Loucy (cell line): ENCODE measurements at regions not wholly inside any gene's neighbourhood (a gene's known extent, or its start where the extent isn't known, plus 50 kb on each side); places are given as distances from the start of the nearest gene placed in this dataset.
A peak's percentile ranks its signal among the peaks of the same experiment; 100 is the strongest.

ENCODE experiments used
- H2AFZ ChIP-seq: fragments of 200-600 bp; sonication (generic); 2 replicates; pipeline ENCODE4 v1.6.0; 2016; ENCODE audit warnings: antibody characterized with exemption, mild to moderate bottlenecking, low read length, moderate library complexity
- H3F3A ChIP-seq: fragments of 200-600 bp; 2 replicates; pipeline ENCODE4 v1.6.0; 2016; ENCODE audit warnings: antibody characterized with exemption, low read depth, mild to moderate bottlenecking
- H3K27me3 ChIP-seq: fragments of 200-600 bp; sonication (generic); 2 replicates; pipeline ENCODE4 v1.6.1; 2014; ENCODE audit warnings: low read length, mild to moderate bottlenecking; ENCODE audit not compliant: insufficient read depth, poor library complexity, severe bottlenecking
- H3K36me3 ChIP-seq: fragments of 200-600 bp; sonication (generic); 2 replicates; pipeline ENCODE4 v1.6.1; 2016; ENCODE audit warnings: low read length; ENCODE audit not compliant: insufficient read depth
- H3K4me1 ChIP-seq: fragments of 200-600 bp; sonication (generic); 2 replicates; pipeline ENCODE4 v1.5.1; 2014; ENCODE audit warnings: low read length, mild to moderate bottlenecking; ENCODE audit not compliant: insufficient read depth, poor library complexity, severe bottlenecking
- H3K4me2 ChIP-seq: fragments of 200-600 bp; sonication (generic); 2 replicates; pipeline ENCODE4 v1.6.0; 2014; ENCODE audit warnings: antibody characterized with exemption, low read length, low read depth, mild to moderate bottlenecking; ENCODE audit not compliant: poor library complexity, severe bottlenecking
- H3K4me3 ChIP-seq: fragments of 200-600 bp; sonication (generic); 2 replicates; pipeline ENCODE4 v1.5.1; 2014; ENCODE audit warnings: low read length, mild to moderate bottlenecking, mixed read lengths; ENCODE audit not compliant: poor library complexity, severe bottlenecking
- H3K79me2 ChIP-seq: fragments of 200-600 bp; sonication (generic); 2 replicates; pipeline ENCODE4 v1.6.1; 2014; ENCODE audit warnings: low read length; ENCODE audit not compliant: insufficient read depth
- H3K9ac ChIP-seq: fragments of 200-600 bp; sonication (generic); 2 replicates; pipeline ENCODE4 v1.6.0; 2014; ENCODE audit warnings: mild to moderate bottlenecking, low read depth, low read length, moderate library complexity; ENCODE audit not compliant: poor library complexity, severe bottlenecking
- H3K9me2 ChIP-seq: fragments of 200-600 bp; sonication (generic); replicated peaks from 2 replicates; pipeline ENCODE4 v1.6.1; 2016; ENCODE audit warnings: low read depth, low read length, mixed read lengths
- H3K9me3 ChIP-seq: fragments of 200-600 bp; sonication (generic); 2 replicates; pipeline ENCODE4 v1.6.1; 2014; ENCODE audit warnings: mild to moderate bottlenecking, antibody characterized with exemption, low read length, low read depth; ENCODE audit not compliant: insufficient read depth
- H4K20me1 ChIP-seq: fragments of 200-600 bp; sonication (generic); 2 replicates; pipeline ENCODE4 v1.6.0; 2014; ENCODE audit warnings: antibody characterized with exemption, low read length, mild to moderate bottlenecking; ENCODE audit not compliant: insufficient read depth, poor library complexity, severe bottlenecking
- EZH2phosphoT487 ChIP-seq: fragments of 200-600 bp; IDR thresholded peaks from 2 replicates; pipeline ENCODE4 v1.6.1; 2018; ENCODE audit warnings: antibody characterized with exemption, mild to moderate bottlenecking, moderate library complexity, borderline replicate concordance
- TF ChIP-seq, protein P1 (sequence below): fragments of 200-600 bp; sonication (generic); conservative IDR thresholded peaks from 2 replicates; pipeline ENCODE4 v1.5.1; 2014; ENCODE audit warnings: mild to moderate bottlenecking, antibody characterized with exemption, low read length

DNA sequence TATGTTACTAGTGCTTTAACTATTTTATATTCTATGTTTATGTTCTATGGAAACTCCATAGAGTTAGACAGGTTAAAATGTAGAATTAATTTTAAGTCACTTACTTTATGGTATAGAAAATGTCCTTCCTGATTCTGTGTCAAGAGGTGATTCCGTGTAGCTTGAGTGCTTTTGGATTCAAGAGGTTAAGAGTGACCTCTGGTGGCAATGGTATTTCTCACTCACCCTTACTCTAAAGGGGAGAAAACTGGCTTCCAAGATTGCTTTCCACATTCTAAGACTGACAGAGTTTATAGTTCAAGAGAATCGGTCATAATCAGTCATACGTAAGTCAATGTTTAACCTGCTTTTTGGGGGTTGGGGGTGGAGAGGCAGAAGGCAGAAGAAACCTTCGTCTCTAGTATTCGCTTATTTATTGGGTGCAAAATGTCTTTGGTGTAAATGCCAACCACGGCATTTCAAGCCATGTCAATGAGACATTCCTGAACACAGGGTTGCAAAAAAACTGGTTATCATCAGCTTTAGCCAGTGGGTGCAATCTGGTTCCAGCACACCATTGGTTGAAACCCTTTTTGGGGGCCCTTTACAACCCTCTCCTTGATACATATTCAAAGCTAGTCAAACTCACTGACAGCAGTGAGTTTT lies 92.0 kb upstream of the VGLL3 start:
- Histone ChIP-seq H3K9me2 (no peaks in the 10 kb centered on the region), H3K79me2 (no peaks in the 10 kb centered on the region), H3K4me2 (no peak overlapping the region), H3K9ac (no peak overlapping the region), H3F3A (no peaks in the 10 kb centered on the region), H3K27me3 (no peaks in the 10 kb centered on the region), H2AFZ (peak overlapping the region; percentile 16; the same call in 1 of the 2 replicates), H3K9me3 (no peaks in the 10 kb centered on the region), H3K4me1 (peaks cover 7% of the 10 kb centered on the region), H3K36me3 (no peaks in the 10 kb centered on the region), H3K4me3 (no peak overlapping the region), H4K20me1 (no peaks in the 10 kb centered on the region)
- TF ChIP-seq, protein P1, sequence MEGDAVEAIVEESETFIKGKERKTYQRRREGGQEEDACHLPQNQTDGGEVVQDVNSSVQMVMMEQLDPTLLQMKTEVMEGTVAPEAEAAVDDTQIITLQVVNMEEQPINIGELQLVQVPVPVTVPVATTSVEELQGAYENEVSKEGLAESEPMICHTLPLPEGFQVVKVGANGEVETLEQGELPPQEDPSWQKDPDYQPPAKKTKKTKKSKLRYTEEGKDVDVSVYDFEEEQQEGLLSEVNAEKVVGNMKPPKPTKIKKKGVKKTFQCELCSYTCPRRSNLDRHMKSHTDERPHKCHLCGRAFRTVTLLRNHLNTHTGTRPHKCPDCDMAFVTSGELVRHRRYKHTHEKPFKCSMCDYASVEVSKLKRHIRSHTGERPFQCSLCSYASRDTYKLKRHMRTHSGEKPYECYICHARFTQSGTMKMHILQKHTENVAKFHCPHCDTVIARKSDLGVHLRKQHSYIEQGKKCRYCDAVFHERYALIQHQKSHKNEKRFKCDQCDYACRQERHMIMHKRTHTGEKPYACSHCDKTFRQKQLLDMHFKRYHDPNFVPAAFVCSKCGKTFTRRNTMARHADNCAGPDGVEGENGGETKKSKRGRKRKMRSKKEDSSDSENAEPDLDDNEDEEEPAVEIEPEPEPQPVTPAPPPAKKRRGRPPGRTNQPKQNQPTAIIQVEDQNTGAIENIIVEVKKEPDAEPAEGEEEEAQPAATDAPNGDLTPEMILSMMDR, result peak; percentile 74
- TF ChIP-seq EZH2phosphoT487, result no peak

- no peaks in the 10 kb centered on the region for H3K27me3 ChIP-seq
- H4K20me1 ChIP-seq, result no peaks in the 10 kb centered on the region
- H3K4me3 ChIP-seq, result no peak overlapping the region
- no peaks in the 10 kb centered on the region for H3K36me3 ChIP-seq
- no peak overlapping the region for H3K4me2 ChIP-seq
- no peaks in the 10 kb centered on the region for H3K4me1 ChIP-seq
- no peaks in the 10 kb centered on the region for H3K9me2 ChIP-seq
- no peaks in the 10 kb centered on the region for H3F3A ChIP-seq
- TF ChIP-seq, protein P1, result no peak
- no peak for TF ChIP-seq EZH2phosphoT487
- no peaks in the 10 kb centered on the region for H3K9me3 ChIP-seq
- no peak overlapping the region for H2AFZ ChIP-seq
- no peak overlapping the region for H3K9ac ChIP-seq
- H3K79me2 ChIP-seq, result no peaks in the 10 kb centered on the region
These were observed 86.4 kb upstream of the VGLL3 start for GRCh38 chr3:87077355-87077754.

GRCh38 chr3:87076946-87077345 lies 86.0 kb upstream of the VGLL3 start:
- H3K4me1 ChIP-seq, result no peaks in the 10 kb centered on the region
- H3K9ac ChIP-seq, result no peak overlapping the region
- no peaks in the 10 kb centered on the region for H3K27me3 ChIP-seq
- H3K36me3 ChIP-seq, result no peaks in the 10 kb centered on the region
- no peaks in the 10 kb centered on the region for H3F3A ChIP-seq
- no peaks in the 10 kb centered on the region for H3K9me3 ChIP-seq
- H3K4me2 ChIP-seq, result no peak overlapping the region
- H4K20me1 ChIP-seq, result no peaks in the 10 kb centered on the region
- no peaks in the 10 kb centered on the region for H3K79me2 ChIP-seq
- no peak overlapping the region for H3K4me3 ChIP-seq
- no peak overlapping the region for H2AFZ ChIP-seq
- no peaks in the 10 kb centered on the region for H3K9me2 ChIP-seq
- TF ChIP-seq, protein P1, result no peak
- no peak for TF ChIP-seq EZH2phosphoT487
